Heart left ventricle (tissue), 16 donors: ENCODE measurements at regions not wholly inside any gene's neighbourhood (a gene's known extent, or its start where the extent isn't known, plus 50 kb on each side); places are given as distances from the start of the nearest gene placed in this dataset.

Source experiments
- ATAC-seq, 4 donors: fragments of 200-7000 bp; cut with Tn5 transposase; one replicate each; pipeline ENCODE4 v1.9.1; 2020 to 2022; ENCODE audit warnings: moderate library complexity in 4 of 4, mild to moderate bottlenecking in 3 of 4, moderate number of reproducible peaks in 1 of 4
- DNase-seq, 5 donors: peaks; one replicate each; pipeline ENCODE4 v3.0.0-alpha.2; 2020
- H3K27ac ChIP-seq, 12 donors: fragments of 200-600 bp; sonication (generic) in 4 of 12; one replicate each; pipeline versions ENCODE4 v1.5.0 to v1.8.0; 2016 to 2022; ENCODE audit warnings: mild to moderate bottlenecking in 2 of 12
- H3K27me3 ChIP-seq, 9 donors: fragments of 200-600 bp; sonication (generic) in 2 of 9; one replicate each; pipeline versions ENCODE4 v1.5.1 to v1.8.0; 2016 to 2022; ENCODE audit warnings: mild to moderate bottlenecking in 3 of 9
- H3K36me3 ChIP-seq, 9 donors: fragments of 200-600 bp; sonication (generic) in 2 of 9; one replicate each; pipeline versions ENCODE4 v1.5.0 to v1.8.0; 2018 to 2022; ENCODE audit warnings: mild to moderate bottlenecking in 2 of 9
- H3K4me1 ChIP-seq, 12 donors: fragments of 200-600 bp; sonication (generic) in 4 of 12; one replicate each; pipeline versions ENCODE4 v1.5.0 to v1.8.0; 2016 to 2022; ENCODE audit warnings: mild to moderate bottlenecking in 3 of 12
- H3K4me3 ChIP-seq, 12 donors: fragments of 200-600 bp; sonication (generic) in 4 of 12; one replicate each; pipeline versions ENCODE4 v1.5.0 to v1.8.0; 2017 to 2022; ENCODE audit warnings: mild to moderate bottlenecking in 9 of 12, moderate library complexity in 4 of 12
- H3K9me3 ChIP-seq, 12 donors: fragments of 200-600 bp; sonication (generic) in 4 of 12; one replicate each; pipeline versions ENCODE4 v1.5.0 to v1.8.0; 2016 to 2022; ENCODE audit warnings: mild to moderate bottlenecking in 1 of 12
- CTCF ChIP-seq, 12 donors: fragments of 200-600 bp; sonication (generic) in 4 of 12; IDR thresholded peaks; one replicate each; pipeline versions ENCODE4 v1.5.0 to v1.8.0; 2018 to 2022; ENCODE audit warnings: antibody characterized with exemption in 12 of 12, mild to moderate bottlenecking in 5 of 12
- POLR2A ChIP-seq, 2 donors: fragments of 450-650 bp; IDR thresholded peaks; one replicate each; pipeline ENCODE4 v1.6.1; 2017; ENCODE audit warnings: antibody characterized with exemption in 2 of 2, mild to moderate bottlenecking in 2 of 2, moderate library complexity in 2 of 2
- WGBS, 4 donors: extraction: QIAGEN DNeasy Blood & Tissue Kit in 2 of 4; methylation state at CpG; one replicate each; pipeline versions ENCODE4 v1.1.5 to v1.1.7; 2013 to 2018; 5-methylcytosine and 5-hydroxymethylcytosine counted together
- intact Hi-C, 10 donors: fragments of 100-400 bp; cut with DNase I; formaldehyde crosslinking; loops; one replicate each; pipeline versions ENCODE4 v1.11.1 to v1.14.2; 2022
- donor health status: ischemic (EF 13 %, LVEDD 7.1; RV severe dilation, severe dysfunction).
- donor health status: healthy with polysubstance abuse.
- donor health status: DM: no; HTN: yes; CAD: no.
- donor health status: DM: no; HTN: no; CAD: no.
- donor health status: ischemic (EF 25% LVEDD 6.9; RV normal size, moderate dysfunction).
- donor health status: ischemic (EF 25% LVEDD 5.7; RV mildly dilated, moderate dysfunction).
- donor health status: healthy.
- donor health status: DM: yes; HTN: yes; CAD: no.
- donor health status: ischemic (EF 35%, LVEDD 5.7; RV mildly dilated, moderate dysfunction).
- donor health status: nonischemic (EF 11% LVEDD 7.7; RV severe dilation, severe dysfunction).
- donor health status: DM: yes; HTN: yes; CAD: no.
- donor health status: PGD.
- donor health status: ischemic (EF 29% LVEDD 5.4; RV normal size, mild dysfunction).
- donor health status: nonischemic (EF 23%, LVEDD 6.1; RV moderate dilation, normal function).

- DNase-seq (no peak), ATAC-seq (no peak)
Measured at GRCh38 chr13:63497601-63498000, 2082.0 kb upstream of the PCDH20 start.

GRCh38 chr13:63492604-63493003 lies 2077.0 kb upstream of the PCDH20 start:
- H3K27ac ChIP-seq: no peak overlapping the region
- peaks cover 0 to 9% (median 0%) of the 10 kb centered on the region in 12 donors for H3K9me3 ChIP-seq
- no peaks in the 10 kb centered on the region for H3K4me1 ChIP-seq
- H3K27me3 ChIP-seq: no peaks in the 10 kb centered on the region
- DNase-seq: no peak
- TF ChIP-seq CTCF (IDR thresholded peaks at IDR 0.05) (no peak), POLR2A (IDR thresholded peaks at IDR 0.05) (no peak)
- H3K4me3 ChIP-seq: no peak overlapping the region
- intact Hi-C loops: no loop called here
- WGBS, 4 donors: 72 to 80% (median 76%) methylated on average over 2 of the region's 2 CpGs
- ATAC-seq: no peak
- no peaks in the 10 kb centered on the region for H3K36me3 ChIP-seq

More at GRCh38 chr13:63497601-63498000, 2082.0 kb upstream of the PCDH20 start:
- intact Hi-C loops: no loop called here
- no peak overlapping the region for H3K27ac ChIP-seq
- no peak overlapping the region for H3K4me3 ChIP-seq
- H3K36me3 ChIP-seq: no peaks in the 10 kb centered on the region
- peaks cover 0 to 24% (median 0%) of the 10 kb centered on the region in 12 donors for H3K9me3 ChIP-seq
- H3K4me1 ChIP-seq: no peaks in the 10 kb centered on the region
- TF ChIP-seq POLR2A (IDR thresholded peaks at IDR 0.05) (no peak), CTCF (IDR thresholded peaks at IDR 0.05) (no peak)
- H3K27me3 ChIP-seq: no peaks in the 10 kb centered on the region

GRCh38 chr13:63490149-63490548 lies 2074.5 kb upstream of the PCDH20 start:
- ATAC-seq (no peak), DNase-seq (no peak)
- TF ChIP-seq CTCF (IDR thresholded peaks at IDR 0.05) (no peak), POLR2A (IDR thresholded peaks at IDR 0.05) (no peak)
- intact Hi-C loops: no loop called here
- H3K27me3 ChIP-seq: no peaks in the 10 kb centered on the region
- 80 to 94% (median 86%) methylated on average over 1 of the region's 1 CpG for WGBS, 4 donors
- no peak overlapping the region for H3K27ac ChIP-seq
- H3K4me1 ChIP-seq: no peaks in the 10 kb centered on the region
- H3K4me3 ChIP-seq: no peak overlapping the region
- no peaks in the 10 kb centered on the region for H3K36me3 ChIP-seq
- H3K9me3 ChIP-seq: no peaks in the 10 kb centered on the region

GRCh38 chr13:63481334-63481733 lies 2065.7 kb upstream of the PCDH20 start:
- Histone ChIP-seq H3K4me3 (no peak overlapping the region), H3K27me3 (no peaks in the 10 kb centered on the region), H3K9me3 (no peaks in the 10 kb centered on the region), H3K4me1 (no peaks in the 10 kb centered on the region), H3K27ac (no peak overlapping the region), H3K36me3 (no peaks in the 10 kb centered on the region)
- no peak for ATAC-seq
- TF ChIP-seq CTCF (IDR thresholded peaks at IDR 0.05) (no peak), POLR2A (IDR thresholded peaks at IDR 0.05) (no peak)
- intact Hi-C loops: no loop called here
- DNase-seq: no peak
